HG03442 (cell line): ENCODE measurements at regions not wholly inside any gene's neighbourhood (a gene's known extent, or its start where the extent isn't known, plus 50 kb on each side); places are given as distances from the start of the nearest gene placed in this dataset.
A peak's percentile ranks its signal among the peaks of the same experiment; 100 is the strongest.

Experiments used
- ATAC-seq: cut with Tn5 transposase; IDR thresholded peaks from one replicate; pipeline ENCODE4 v1.9.1; 2021; ENCODE audit warnings: mild to moderate bottlenecking, moderate library complexity; ENCODE audit not compliant: unreplicated experiment

GRCh38 chr1:98051065-98051675 lies 130.3 kb upstream of the DPYD start:
- ATAC-seq, result peak; percentile 45

- no peak for ATAC-seq
Measured at GRCh38 chr1:98049370-98050135, 128.7 kb upstream of the DPYD start.

GRCh38 chr1:98048751-98049325 lies 128.0 kb upstream of the DPYD start:
- ATAC-seq, result no peak

GRCh38 chr1:98048244-98048643 lies 127.4 kb upstream of the DPYD start:
- ATAC-seq, result no peak

- no peak for ATAC-seq
Measured at GRCh38 chr1:98047171-98047570, 126.3 kb upstream of the DPYD start.

- no peak for ATAC-seq
Measured at GRCh38 chr1:98045767-98046641, 125.2 kb upstream of the DPYD start.

GRCh38 chr1:98045211-98045766 lies 124.5 kb upstream of the DPYD start:
- ATAC-seq, result no peak

GRCh38 chr1:98044766-98045165 lies 123.9 kb upstream of the DPYD start:
- ATAC-seq, result no peak

- no peak for ATAC-seq
Measured at GRCh38 chr1:98044071-98044697, 123.3 kb upstream of the DPYD start.

GRCh38 chr1:98035602-98036002 lies 114.8 kb upstream of the DPYD start:
- no peak for ATAC-seq

- ATAC-seq, result no peak
Measured at GRCh38 chr1:98034505-98034904, 113.7 kb upstream of the DPYD start.

- ATAC-seq, result no peak
Measured at GRCh38 chr1:98032958-98033357, 112.1 kb upstream of the DPYD start.

GRCh38 chr1:98030976-98031375 lies 110.1 kb upstream of the DPYD start:
- no peak for ATAC-seq

- no peak for ATAC-seq
Measured at GRCh38 chr1:98030483-98030882, 109.6 kb upstream of the DPYD start.

GRCh38 chr1:98028800-98029199 lies 108.0 kb upstream of the DPYD start:
- ATAC-seq, result no peak

GRCh38 chr1:98027103-98027705 lies 106.4 kb upstream of the DPYD start:
- no peak for ATAC-seq

- ATAC-seq, result no peak
Measured at GRCh38 chr1:98025858-98026257, 105.0 kb upstream of the DPYD start.

GRCh38 chr1:98021126-98021525 lies 100.3 kb upstream of the DPYD start:
- ATAC-seq, result no peak

- ATAC-seq, result no peak
Measured at GRCh38 chr1:98019747-98020146, 98.9 kb upstream of the DPYD start.

GRCh38 chr1:98018074-98018473 lies 97.2 kb upstream of the DPYD start:
- ATAC-seq, result no peak
